Peyer's patch (tissue), 4 donors: ENCODE measurements at regions not wholly inside any gene's neighbourhood (a gene's known extent, or its start where the extent isn't known, plus 50 kb on each side); places are given as distances from the start of the nearest gene placed in this dataset.
A peak's percentile ranks its signal among the peaks of the same experiment; 100 is the strongest.

Experiments used
- DNase-seq, 3 donors: peaks; one replicate each; pipeline ENCODE4 v3.0.0-alpha.2; 2017 to 2019
- H3K27ac ChIP-seq, 4 donors: fragments of 200-600 bp; sonication (generic); one replicate each; pipeline ENCODE4 v1.5.1; 2016 to 2019
- H3K27me3 ChIP-seq, 2 donors: fragments of 200-600 bp; sonication (generic); one replicate each; pipeline ENCODE4 v1.5.1; 2019
- H3K36me3 ChIP-seq, 3 donors: fragments of 200-600 bp; sonication (generic); one replicate each; pipeline ENCODE4 v1.5.1; 2016 to 2019
- H3K4me1 ChIP-seq, 4 donors: fragments of 200-600 bp; sonication (generic); one replicate each; pipeline ENCODE4 v1.5.1; 2016 to 2019
- H3K4me3 ChIP-seq, 4 donors: fragments of 200-600 bp; sonication (generic); 1 replicate in 3 of 4; 2 replicates in 1 of 4; pipeline ENCODE4 v1.5.1; 2016 to 2019; ENCODE audit warnings: mild to moderate bottlenecking in 1 of 4
- H3K9me3 ChIP-seq, 4 donors: fragments of 200-600 bp; sonication (generic); one replicate each; pipeline ENCODE4 v1.5.1; 2016 to 2019; ENCODE audit warnings: mild to moderate bottlenecking in 1 of 4
- CTCF ChIP-seq, 6 experiments: fragments of 450-650 bp in 4 of 6; fragments of 200-600 bp in 2 of 6; sonication (generic) in 1 of 6; IDR thresholded peaks; one replicate each; pipeline ENCODE4 v1.5.1; 2017 to 2019; ENCODE audit warnings: antibody characterized with exemption in 6 of 6, mild to moderate bottlenecking in 3 of 6, moderate library complexity in 1 of 6
- POLR2A ChIP-seq, 2 donors: fragments of 450-650 bp; IDR thresholded peaks; one replicate each; pipeline ENCODE4 v1.5.1; 2017; ENCODE audit warnings: antibody characterized with exemption in 2 of 2, mild to moderate bottlenecking in 2 of 2, moderate library complexity in 2 of 2

- TF ChIP-seq CTCF (IDR thresholded peaks at IDR 0.05), result no peak
- TF ChIP-seq POLR2A (IDR thresholded peaks at IDR 0.05), result no peak
- Histone ChIP-seq H3K36me3 (no peaks in the 10 kb centered on the region), H3K27ac (no peak overlapping the region), H3K9me3 (no peaks in the 10 kb centered on the region), H3K27me3 (no peaks in the 10 kb centered on the region), H3K4me3 (no peak overlapping the region), H3K4me1 (no peaks in the 10 kb centered on the region)
- DNase-seq, result no peak
Observed at GRCh38 chr11:44452827-44453572, 112.5 kb upstream of the CD82 start.

- no peak for DNase-seq
- Histone ChIP-seq H3K36me3 (no peaks in the 10 kb centered on the region), H3K9me3 (no peaks in the 10 kb centered on the region), H3K27me3 (no peaks in the 10 kb centered on the region), H3K4me1 (no peaks in the 10 kb centered on the region), H3K27ac (no peak overlapping the region), H3K4me3 (no peak overlapping the region)
- TF ChIP-seq CTCF (IDR thresholded peaks at IDR 0.05) (no peak), POLR2A (IDR thresholded peaks at IDR 0.05) (no peak)
Observed at GRCh38 chr11:44453871-44454270, 111.6 kb upstream of the CD82 start.

- Histone ChIP-seq H3K27me3 (no peaks in the 10 kb centered on the region), H3K36me3 (no peaks in the 10 kb centered on the region), H3K4me3 (no peak overlapping the region), H3K27ac (no peak overlapping the region), H3K9me3 (no peaks in the 10 kb centered on the region), H3K4me1 (no peaks in the 10 kb centered on the region)
- TF ChIP-seq CTCF (IDR thresholded peaks at IDR 0.05) (no peak), POLR2A (IDR thresholded peaks at IDR 0.05) (no peak)
- DNase-seq, result no peak
Observed at GRCh38 chr11:44454666-44455065, 110.8 kb upstream of the CD82 start.

- Histone ChIP-seq H3K4me3 (no peak overlapping the region), H3K27ac (no peak overlapping the region), H3K36me3 (no peaks in the 10 kb centered on the region), H3K4me1 (no peaks in the 10 kb centered on the region), H3K27me3 (no peaks in the 10 kb centered on the region), H3K9me3 (no peaks in the 10 kb centered on the region)
- DNase-seq, result no peak
- peak in 2 of 6 experiments; percentile 5 to 21 for TF ChIP-seq CTCF (IDR thresholded peaks at IDR 0.05)
- TF ChIP-seq POLR2A (IDR thresholded peaks at IDR 0.05), result no peak
Observed at GRCh38 chr11:44456544-44457300, 108.7 kb upstream of the CD82 start.

- no peaks in the 10 kb centered on the region for H3K9me3 ChIP-seq
- DNase-seq, result no peak
- H3K4me3 ChIP-seq, result no peak overlapping the region
- H3K27me3 ChIP-seq, result no peaks in the 10 kb centered on the region
- no peaks in the 10 kb centered on the region for H3K36me3 ChIP-seq
- no peaks in the 10 kb centered on the region for H3K4me1 ChIP-seq
- H3K27ac ChIP-seq, result no peak overlapping the region
- TF ChIP-seq CTCF (IDR thresholded peaks at IDR 0.05) (no peak), POLR2A (IDR thresholded peaks at IDR 0.05) (no peak)
Observed at GRCh38 chr11:44457862-44458261, 107.6 kb upstream of the CD82 start.
